NCI-H1436 (cell line): ENCODE measurements at regions not wholly inside any gene's neighbourhood (a gene's known extent, or its start where the extent isn't known, plus 50 kb on each side); places are given as distances from the start of the nearest gene placed in this dataset.
"Not testable (repeated sequence)": the region's sequence is repeated elsewhere in the genome, so short reads cannot be mapped to it uniquely, and the experiment has no call there.

Experiments
- DNase-seq: peaks from one replicate; lab custom pipeline; 2025; lab: John Stamatoyannopoulos, UW

GRCh38 chr2:116769514-116769913 lies 1045.0 kb upstream of the DDX18 start:
- DNase-seq: no peak

- DNase-seq: no peak
These were observed 1037.9 kb upstream of the DDX18 start for GRCh38 chr2:116776556-116776955.

GRCh38 chr2:116787848-116788247 lies 1026.6 kb upstream of the DDX18 start:
- no peak for DNase-seq

- DNase-seq: no peak
These were observed 1011.8 kb upstream of the DDX18 start for GRCh38 chr2:116802671-116803070.

- DNase-seq: no peak
These were observed 1009.6 kb upstream of the DDX18 start for GRCh38 chr2:116804901-116805300.

GRCh38 chr2:116806505-116806904 lies 1008.0 kb upstream of the DDX18 start:
- DNase-seq: not testable (repeated sequence)

- DNase-seq: no peak
These were observed 1005.4 kb upstream of the DDX18 start for GRCh38 chr2:116809109-116809508.

GRCh38 chr2:116810071-116810470 lies 1004.4 kb upstream of the DDX18 start:
- no peak for DNase-seq

- DNase-seq: no peak
These were observed 1003.8 kb upstream of the DDX18 start for GRCh38 chr2:116810645-116811044.

GRCh38 chr2:116819355-116819754 lies 995.1 kb upstream of the DDX18 start:
- no peak for DNase-seq

- DNase-seq: no peak
These were observed 993.5 kb upstream of the DDX18 start for GRCh38 chr2:116820986-116821385.

- not testable (repeated sequence) for DNase-seq
These were observed 984.9 kb upstream of the DDX18 start for GRCh38 chr2:116829543-116829942.

GRCh38 chr2:116832148-116832547 lies 982.3 kb upstream of the DDX18 start:
- no peak for DNase-seq

- no peak for DNase-seq
These were observed 981.4 kb upstream of the DDX18 start for GRCh38 chr2:116833052-116833451.

GRCh38 chr2:116842164-116842563 lies 972.3 kb upstream of the DDX18 start:
- no peak for DNase-seq

- DNase-seq: no peak
These were observed 954.8 kb upstream of the DDX18 start for GRCh38 chr2:116859708-116860107.

- DNase-seq: no peak
These were observed 940.5 kb upstream of the DDX18 start for GRCh38 chr2:116874021-116874420.

GRCh38 chr2:116877274-116877673 lies 937.2 kb upstream of the DDX18 start:
- DNase-seq: no peak

- no peak for DNase-seq
These were observed 936.5 kb upstream of the DDX18 start for GRCh38 chr2:116877944-116878343.

GRCh38 chr2:116879650-116880160 lies 934.8 kb upstream of the DDX18 start:
- no peak for DNase-seq

GRCh38 chr2:116891191-116891590 lies 923.3 kb upstream of the DDX18 start:
- DNase-seq: no peak

GRCh38 chr2:116911540-116911939 lies 903.0 kb upstream of the DDX18 start:
- no peak for DNase-seq

- DNase-seq: no peak
These were observed 898.8 kb upstream of the DDX18 start for GRCh38 chr2:116915673-116916072.

GRCh38 chr2:116917196-116917595 lies 897.3 kb upstream of the DDX18 start:
- no peak for DNase-seq

- DNase-seq: no peak
These were observed 895.9 kb upstream of the DDX18 start for GRCh38 chr2:116918574-116918973.
